ENCODE measurements at regions not wholly inside any gene's neighbourhood (a gene's known extent, or its start where the extent isn't known, plus 50 kb on each side); places are given as distances from the start of the nearest gene placed in this dataset.

DNA sequence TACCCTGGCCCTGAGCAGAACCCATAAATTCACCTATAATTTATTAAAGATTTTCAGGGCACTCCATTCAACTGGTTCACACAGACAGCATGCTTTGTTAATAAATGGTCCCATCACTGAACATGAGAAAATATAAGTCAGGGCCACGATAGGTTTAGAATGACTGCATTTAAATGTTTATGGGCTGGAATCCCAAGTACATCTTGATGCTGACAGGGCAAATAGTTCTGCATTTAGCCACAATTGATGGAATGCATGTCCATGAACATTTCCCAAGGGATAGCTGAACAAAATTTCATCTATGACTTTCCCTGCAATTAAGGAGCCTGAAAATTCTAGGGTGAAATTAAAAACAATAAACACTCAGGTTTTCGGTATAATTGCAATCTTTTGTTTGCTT is 124.5 kb downstream of the CAAP1 start:
- TF ChIP-seq, protein P1, sequence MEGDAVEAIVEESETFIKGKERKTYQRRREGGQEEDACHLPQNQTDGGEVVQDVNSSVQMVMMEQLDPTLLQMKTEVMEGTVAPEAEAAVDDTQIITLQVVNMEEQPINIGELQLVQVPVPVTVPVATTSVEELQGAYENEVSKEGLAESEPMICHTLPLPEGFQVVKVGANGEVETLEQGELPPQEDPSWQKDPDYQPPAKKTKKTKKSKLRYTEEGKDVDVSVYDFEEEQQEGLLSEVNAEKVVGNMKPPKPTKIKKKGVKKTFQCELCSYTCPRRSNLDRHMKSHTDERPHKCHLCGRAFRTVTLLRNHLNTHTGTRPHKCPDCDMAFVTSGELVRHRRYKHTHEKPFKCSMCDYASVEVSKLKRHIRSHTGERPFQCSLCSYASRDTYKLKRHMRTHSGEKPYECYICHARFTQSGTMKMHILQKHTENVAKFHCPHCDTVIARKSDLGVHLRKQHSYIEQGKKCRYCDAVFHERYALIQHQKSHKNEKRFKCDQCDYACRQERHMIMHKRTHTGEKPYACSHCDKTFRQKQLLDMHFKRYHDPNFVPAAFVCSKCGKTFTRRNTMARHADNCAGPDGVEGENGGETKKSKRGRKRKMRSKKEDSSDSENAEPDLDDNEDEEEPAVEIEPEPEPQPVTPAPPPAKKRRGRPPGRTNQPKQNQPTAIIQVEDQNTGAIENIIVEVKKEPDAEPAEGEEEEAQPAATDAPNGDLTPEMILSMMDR (IDR thresholded peaks at IDR 0.05) = no peak
- TF ChIP-seq POLR2A (IDR thresholded peaks at IDR 0.05) (no peak), EP300 (IDR thresholded peaks at IDR 0.05) (no peak)
- Histone ChIP-seq H3K27ac (no peak overlapping the region), H3K27me3 (no peaks in the 10 kb centered on the region), H3K36me3 (no peaks in the 10 kb centered on the region), H3K4me3 (no peak overlapping the region), H3K9me3 (no peaks in the 10 kb centered on the region), H3K4me1 (ENCODE audit: insufficient read depth) (no peaks in the 10 kb centered on the region)
- DNase-seq = no peak
- WGBS, 3 donors = 48 to 74% (median 50%) methylated on average over 2 of the region's 2 CpGs
- intact Hi-C loops (cut with DNase I) = no loop called here

DNA sequence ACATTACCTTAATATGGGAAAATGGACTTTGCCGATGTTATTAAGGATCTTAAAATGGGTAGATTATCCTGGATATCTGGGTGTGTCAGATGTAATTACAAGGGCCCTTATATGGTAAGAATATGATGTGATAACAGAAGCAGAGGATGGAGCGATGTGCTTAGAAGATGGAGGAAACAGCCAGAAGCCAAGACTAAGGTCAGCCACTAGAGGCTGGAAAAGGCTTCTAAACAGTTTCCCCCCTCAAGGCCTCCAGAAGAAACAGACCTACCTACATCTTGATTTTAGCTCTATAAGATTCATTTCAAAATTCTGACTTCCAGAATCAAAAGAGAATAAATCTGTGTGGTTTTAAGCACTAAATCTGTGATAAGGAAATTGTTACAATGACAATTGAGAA is 131.9 kb downstream of the CAAP1 start:
- no peak for DNase-seq
- intact Hi-C loops (cut with DNase I) = loop anchor here in 1 of 4 donors (5.0 kb wide), 1 partner anchor 52 kb away; no protein-coding TSS in a partner anchor
- Histone ChIP-seq H3K4me1 (ENCODE audit: insufficient read depth) (no peaks in the 10 kb centered on the region), H3K27ac (no peak overlapping the region), H3K36me3 (no peaks in the 10 kb centered on the region), H3K9me3 (no peaks in the 10 kb centered on the region), H3K4me3 (no peak overlapping the region), H3K27me3 (no peaks in the 10 kb centered on the region)
- WGBS, 3 donors = 85 to 93% (median 90%) methylated on average over 2 of the region's 2 CpGs
- no peak for TF ChIP-seq POLR2A (IDR thresholded peaks at IDR 0.05)
- no peak for TF ChIP-seq EP300 (IDR thresholded peaks at IDR 0.05)
- TF ChIP-seq, protein P1 (IDR thresholded peaks at IDR 0.05) = no peak

DNA sequence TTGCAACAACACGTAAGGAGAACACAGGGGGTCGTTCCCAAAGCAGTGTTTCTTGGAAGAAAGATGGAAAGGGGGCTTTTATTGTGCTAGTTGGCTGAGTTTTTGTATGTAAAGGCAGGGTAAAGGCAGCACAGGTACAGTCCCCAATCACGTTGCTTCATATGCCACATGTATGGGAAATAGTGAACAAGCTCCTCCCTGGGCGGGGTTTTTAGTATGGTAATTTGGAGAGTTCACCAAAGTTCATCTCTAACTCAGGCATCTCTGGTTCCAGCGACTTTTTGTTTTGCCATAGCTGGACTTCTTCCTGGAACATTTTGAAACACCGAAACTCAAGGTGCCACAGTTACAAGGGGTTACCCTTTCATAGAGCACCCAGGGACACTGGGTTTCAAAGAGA is 133.9 kb downstream of the CAAP1 start:
- WGBS, 3 donors = 75 to 87% (median 82%) methylated on average over 6 of the region's 6 CpGs
- Histone ChIP-seq H3K9me3 (no peaks in the 10 kb centered on the region), H3K4me3 (no peak overlapping the region), H3K27me3 (no peaks in the 10 kb centered on the region), H3K36me3 (no peaks in the 10 kb centered on the region), H3K27ac (no peak overlapping the region), H3K4me1 (ENCODE audit: insufficient read depth) (peaks cover 2% of the 10 kb centered on the region)
- intact Hi-C loops (cut with DNase I) = no loop called here
- TF ChIP-seq EP300 (IDR thresholded peaks at IDR 0.05) = no peak
- no peak for DNase-seq

DNA sequence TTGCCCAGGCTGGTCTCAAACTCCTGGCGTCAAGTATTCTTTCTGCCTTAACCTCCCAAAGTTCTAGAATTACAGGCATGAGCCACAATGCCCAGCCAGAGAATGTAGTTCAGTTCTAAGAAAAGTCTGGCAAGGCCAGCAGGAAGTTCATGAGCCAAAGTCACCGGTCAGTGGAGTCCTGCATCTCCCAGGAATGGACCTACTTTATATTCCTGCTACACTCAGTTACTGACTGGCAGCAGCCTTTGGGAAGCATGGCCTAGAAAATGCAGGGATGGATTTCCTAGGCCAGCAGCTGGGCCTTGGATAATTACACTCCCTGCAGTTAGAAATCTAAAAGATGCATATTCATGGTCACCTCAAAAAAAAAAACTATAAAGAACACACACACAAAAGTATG is 135.7 kb downstream of the CAAP1 start:
- no peak overlapping the region for H3K27ac ChIP-seq
- no peaks in the 10 kb centered on the region for H3K27me3 ChIP-seq
- peaks cover 2% of the 10 kb centered on the region for H3K4me1 ChIP-seq (ENCODE audit: insufficient read depth)
- no peaks in the 10 kb centered on the region for H3K9me3 ChIP-seq
- no peaks in the 10 kb centered on the region for H3K36me3 ChIP-seq
- TF ChIP-seq POLR2A (IDR thresholded peaks at IDR 0.05) (no peak), EP300 (IDR thresholded peaks at IDR 0.05) (no peak)
- TF ChIP-seq, protein P1 (IDR thresholded peaks at IDR 0.05) = no peak
- DNase-seq = no peak
- intact Hi-C loops (cut with DNase I) = no loop called here
- H3K4me3 ChIP-seq = no peak overlapping the region
- 84 to 91% (median 86%) methylated on average over 2 of the region's 2 CpGs for WGBS, 3 donors

DNA sequence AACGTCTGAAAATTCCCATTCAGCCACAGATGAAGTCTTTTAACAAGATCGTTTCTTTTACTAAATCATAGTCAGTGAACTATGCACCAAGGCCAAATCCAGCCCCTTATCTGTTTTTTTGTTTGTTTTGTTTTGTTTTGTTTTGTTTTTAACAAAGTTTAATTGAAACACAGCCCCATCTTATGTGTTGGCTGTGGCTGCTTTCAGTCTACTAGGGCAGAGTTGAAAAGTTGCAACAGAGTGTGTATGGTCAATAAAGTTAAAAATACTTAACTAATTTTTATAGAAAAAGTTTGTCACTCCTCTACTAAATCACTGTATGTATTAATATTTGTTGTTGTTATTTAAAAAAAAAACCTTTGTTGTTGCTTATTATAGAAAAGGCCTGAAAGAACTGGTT is 137.1 kb downstream of the CAAP1 start:
- no peaks in the 10 kb centered on the region for H3K27me3 ChIP-seq
- intact Hi-C loops (cut with DNase I) = no loop called here
- no peak for TF ChIP-seq POLR2A (IDR thresholded peaks at IDR 0.05)
- TF ChIP-seq, protein P1 (IDR thresholded peaks at IDR 0.05) = no peak
- no peak for TF ChIP-seq EP300 (IDR thresholded peaks at IDR 0.05)
- no peaks in the 10 kb centered on the region for H3K36me3 ChIP-seq
- H3K9me3 ChIP-seq = no peaks in the 10 kb centered on the region
- no peak for DNase-seq
- WGBS, 3 donors = 4 to 18% (median 4%) methylated on average over 2 of the region's 2 CpGs
- H3K4me3 ChIP-seq = no peak overlapping the region
- peaks cover 2% of the 10 kb centered on the region for H3K4me1 ChIP-seq (ENCODE audit: insufficient read depth)
- no peak overlapping the region for H3K27ac ChIP-seq
